H9 (cell line): ENCODE measurements at regions not wholly inside any gene's neighbourhood (a gene's known extent, or its start where the extent isn't known, plus 50 kb on each side); places are given as distances from the start of the nearest gene placed in this dataset.

Source experiments
- DNase-seq: peaks from one replicate; pipeline ENCODE4 v3.0.0-alpha.2; 2017
- H2AFZ ChIP-seq: one replicate; pipeline ENCODE4 v1.6.1; 2013; ENCODE audit warnings: mild to moderate bottlenecking, low read length, control low read depth, moderate library complexity
- H2AK5ac ChIP-seq: 2 replicates; pipeline ENCODE4 v1.6.1; 2013; ENCODE audit warnings: low read length, control low read depth, mixed read lengths; ENCODE audit not compliant: insufficient read length
- H2BK120ac ChIP-seq: one replicate; pipeline ENCODE4 v1.6.1; 2013; ENCODE audit warnings: low read depth, mild to moderate bottlenecking, low read length, control low read depth, inconsistent platforms; ENCODE audit not compliant: poor library complexity, severe bottlenecking
- H2BK12ac ChIP-seq: 2 replicates; pipeline ENCODE4 v1.6.1; 2013; ENCODE audit warnings: low read length, control low read depth, mixed read lengths, low read depth; ENCODE audit not compliant: insufficient read length
- H2BK15ac ChIP-seq: 2 replicates; pipeline ENCODE4 v1.6.1; 2013; ENCODE audit warnings: low read depth, low read length, control low read depth
- H2BK20ac ChIP-seq: one replicate; pipeline ENCODE4 v1.6.1; 2013; ENCODE audit warnings: low read depth, mild to moderate bottlenecking, low read length, control low read depth, inconsistent platforms; ENCODE audit not compliant: poor library complexity, severe bottlenecking
- H2BK5ac ChIP-seq: 2 replicates; pipeline ENCODE4 v1.6.1; 2013; ENCODE audit warnings: low read length, control low read depth, mixed read lengths; ENCODE audit not compliant: insufficient read length
- H3K14ac ChIP-seq: 2 replicates; pipeline ENCODE4 v1.6.1; 2013; ENCODE audit warnings: low read length, control low read depth; ENCODE audit not compliant: insufficient read depth
- H3K18ac ChIP-seq: 2 replicates; pipeline ENCODE4 v1.6.1; 2013; ENCODE audit warnings: low read depth, mild to moderate bottlenecking, mixed read lengths, low read length, control low read depth; ENCODE audit not compliant: insufficient read length
- H3K23ac ChIP-seq: 2 replicates; pipeline ENCODE4 v1.6.1; 2013; ENCODE audit warnings: low read length, control low read depth, mixed read lengths, low read depth; ENCODE audit not compliant: insufficient read length
- H3K23me2 ChIP-seq: 2 replicates; pipeline ENCODE4 v1.6.1; 2013; ENCODE audit warnings: low read depth, mild to moderate bottlenecking, mixed read lengths, low read length, control low read depth; ENCODE audit not compliant: insufficient read length, poor library complexity, severe bottlenecking
- H3K27ac ChIP-seq: 2 replicates; pipeline ENCODE4 v1.5.1; 2013; ENCODE audit warnings: low read length, control low read depth, mixed read lengths, low read depth; ENCODE audit not compliant: insufficient read length
- H3K27me3 ChIP-seq: 2 replicates; pipeline ENCODE4 v1.6.1; 2013; ENCODE audit warnings: low read length, control low read depth, inconsistent platforms; ENCODE audit not compliant: insufficient read depth
- H3K4ac ChIP-seq: 2 replicates; pipeline ENCODE4 v1.6.1; 2013; ENCODE audit warnings: low read depth, mild to moderate bottlenecking, control low read depth, inconsistent platforms, low read length, moderate library complexity
- H3K4me1 ChIP-seq: 2 replicates; pipeline ENCODE4 v1.6.1; 2013; ENCODE audit warnings: low read length, control low read depth, inconsistent platforms; ENCODE audit not compliant: insufficient read depth
- H3K4me2 ChIP-seq: 2 replicates; pipeline ENCODE4 v1.6.1; 2013; ENCODE audit warnings: low read length, control low read depth, mixed read lengths; ENCODE audit not compliant: insufficient read length, insufficient read depth
- H3K56ac ChIP-seq: 2 replicates; pipeline ENCODE4 v1.6.1; 2013; ENCODE audit warnings: low read depth, mild to moderate bottlenecking, mixed read lengths, low read length, control low read depth; ENCODE audit not compliant: insufficient read length
- H3K79me1 ChIP-seq: 2 replicates; pipeline ENCODE4 v1.6.1; 2013; ENCODE audit warnings: low read depth, mild to moderate bottlenecking, moderate library complexity, low read length, control low read depth, inconsistent platforms; ENCODE audit not compliant: insufficient read depth, poor library complexity, severe bottlenecking
- H3K79me2 ChIP-seq: 2 replicates; pipeline ENCODE4 v1.6.1; 2013; ENCODE audit warnings: low read length, control low read depth, inconsistent platforms; ENCODE audit not compliant: insufficient read depth
- H3K9ac ChIP-seq: 2 replicates; pipeline ENCODE4 v1.6.1; 2013; ENCODE audit warnings: low read length, control low read depth, mixed read lengths; ENCODE audit not compliant: insufficient read length; ENCODE audit errors: extremely low read depth
- H3K9me3 ChIP-seq: one replicate; pipeline ENCODE4 v1.6.1; 2013; ENCODE audit warnings: low read depth, low read length, inconsistent platforms; ENCODE audit not compliant: control insufficient read depth
- H3T11ph ChIP-seq: one replicate; pipeline ENCODE4 v1.6.1; 2013; ENCODE audit warnings: mild to moderate bottlenecking, low read length, control low read depth, inconsistent platforms
- H4K20me1 ChIP-seq: one replicate; pipeline ENCODE4 v1.6.1; 2013; ENCODE audit not compliant: control insufficient read depth, insufficient read length, insufficient read depth
- H4K5ac ChIP-seq: 2 replicates; pipeline ENCODE4 v1.6.1; 2013; ENCODE audit warnings: low read depth, mild to moderate bottlenecking, mixed read lengths, low read length, control low read depth; ENCODE audit not compliant: insufficient read length
- H4K8ac ChIP-seq: replicated peaks from 2 replicates; pipeline ENCODE4 v1.6.1; 2013; ENCODE audit warnings: low read length, control low read depth, mixed read lengths, low read depth; ENCODE audit not compliant: insufficient read length
- H4K91ac ChIP-seq: 2 replicates; pipeline ENCODE4 v1.6.1; 2013; ENCODE audit warnings: low read depth, mild to moderate bottlenecking, moderate library complexity, mixed read lengths, low read length, control low read depth; ENCODE audit not compliant: insufficient read length
- H3K27ac Mint-ChIP-seq, 3 experiments: 2 replicates in 2 of 3; 3 replicates in 1 of 3; pipeline ENCODE4 v1.8.0; 2020 to 2021; ENCODE audit warnings: mixed read lengths in 3 of 3, mild to moderate bottlenecking in 1 of 3, moderate library complexity in 1 of 3
- H3K27me3 Mint-ChIP-seq: 2 replicates; pipeline ENCODE4 v1.8.0; 2021; ENCODE audit warnings: low read depth, mild to moderate bottlenecking, moderate library complexity, mixed read lengths
- H3K36me3 Mint-ChIP-seq, 3 experiments: 2 replicates in 2 of 3; 3 replicates in 1 of 3; pipeline ENCODE4 v1.8.0; 2020 to 2021; ENCODE audit warnings: low read depth in 3 of 3, mixed read lengths in 3 of 3; ENCODE audit not compliant: insufficient read depth in 1 of 3
- H3K4me1 Mint-ChIP-seq, 2 experiments: 2 replicates each; pipeline ENCODE4 v1.8.0; 2020; ENCODE audit warnings: mixed read lengths in 2 of 2
- H3K4me3 Mint-ChIP-seq, 2 experiments: 2 replicates in 1 of 2; 3 replicates in 1 of 2; pipeline ENCODE4 v1.8.0; 2020 to 2021; ENCODE audit warnings: mild to moderate bottlenecking in 2 of 2, mixed read lengths in 2 of 2, moderate library complexity in 1 of 2
- H3K9me3 Mint-ChIP-seq, 2 experiments: 2 replicates in 1 of 2; 3 replicates in 1 of 2; pipeline ENCODE4 v1.8.0; 2020; ENCODE audit warnings: mild to moderate bottlenecking in 2 of 2, mixed read lengths in 2 of 2, moderate library complexity in 1 of 2
- WGBS: extraction: QIAGEN DNeasy Blood & Tissue Kit; methylation state at CpG from one replicate; pipeline ENCODE4 v1.1.7; 2013; ENCODE audit warnings: missing lambda C conversion rate, low lambda C conversion rate, mixed read lengths; ENCODE audit not compliant: insufficient read length; ENCODE audit errors: extremely low coverage; 5-methylcytosine and 5-hydroxymethylcytosine counted together
- TF ChIP-seq, protein P1 (sequence below): fragments of 200-600 bp; sonication (generic); conservative IDR thresholded peaks from 3 replicates; pipeline ENCODE4 v1.8.0; 2021; ENCODE audit warnings: antibody characterized with exemption, mild to moderate bottlenecking

DNA sequence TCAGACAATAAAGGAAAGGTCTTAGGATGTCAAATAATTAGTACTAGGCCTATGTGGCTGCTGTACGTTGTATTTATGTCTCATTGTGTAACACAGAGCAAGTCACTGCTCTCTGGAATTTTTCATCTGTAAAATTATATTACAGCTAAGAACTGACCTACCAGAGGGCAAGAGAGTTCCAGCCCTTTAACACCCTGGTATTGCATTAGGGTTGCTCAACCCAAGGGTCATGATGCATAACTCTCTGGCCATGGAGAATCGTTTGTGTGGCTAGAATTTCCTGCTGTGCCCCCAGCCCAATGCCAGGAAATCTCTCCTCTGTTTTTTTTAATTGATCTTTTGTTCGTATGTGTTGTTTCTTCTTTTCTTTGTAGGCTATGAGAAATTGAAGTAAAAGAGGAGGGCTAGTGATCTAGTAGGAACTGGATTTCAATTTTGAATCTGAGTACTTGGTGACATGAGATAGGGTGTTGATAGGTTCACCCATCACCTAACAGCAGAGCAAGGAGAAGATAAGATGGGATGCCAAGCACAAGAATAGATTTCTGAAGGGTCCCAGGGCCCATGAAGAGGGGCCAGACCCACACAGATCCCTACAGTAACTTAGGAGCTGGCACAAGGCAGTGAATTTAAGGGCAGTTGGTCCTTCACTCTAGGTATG is 571.2 kb upstream of the TNP1 start:
- Histone ChIP-seq H2AFZ (no peak overlapping the region), H2AK5ac (no peak overlapping the region), H3K14ac (no peak overlapping the region), H4K8ac (no peak overlapping the region), H2BK5ac (no peak overlapping the region), H2BK12ac (no peak overlapping the region), H3K27ac (no peak overlapping the region), H3K4ac (no peak overlapping the region), H2BK120ac (no peak overlapping the region), H2BK15ac (no peak overlapping the region), H3K9ac (no peak overlapping the region), H3K79me2 (no peaks in the 10 kb centered on the region), H3K23ac (no peak overlapping the region), H3K27me3 (no peaks in the 10 kb centered on the region), H3K23me2 (no peaks in the 10 kb centered on the region), H3K79me1 (no peaks in the 10 kb centered on the region), H3T11ph (no peak overlapping the region), H3K9me3 (no peaks in the 10 kb centered on the region), H3K56ac (no peak overlapping the region), H3K4me2 (no peak overlapping the region), H3K4me1 (peaks cover 3% of the 10 kb centered on the region; the same call in 1 of the 2 replicates), H2BK20ac (no peak overlapping the region), H3K18ac (no peak overlapping the region), H4K20me1 (no peaks in the 10 kb centered on the region), H4K91ac (no peak overlapping the region), H4K5ac (no peak overlapping the region)
- Mint-ChIP-seq H3K27me3 (peaks cover 16% of the 10 kb centered on the region), H3K27ac (no peak overlapping the region), H3K4me1 (peaks cover 19 to 20% of the 10 kb centered on the region in 2 experiments), H3K9me3 (no peaks in the 10 kb centered on the region), H3K36me3 (no peaks in the 10 kb centered on the region), H3K4me3 (no peak overlapping the region)
- TF ChIP-seq, protein P1, sequence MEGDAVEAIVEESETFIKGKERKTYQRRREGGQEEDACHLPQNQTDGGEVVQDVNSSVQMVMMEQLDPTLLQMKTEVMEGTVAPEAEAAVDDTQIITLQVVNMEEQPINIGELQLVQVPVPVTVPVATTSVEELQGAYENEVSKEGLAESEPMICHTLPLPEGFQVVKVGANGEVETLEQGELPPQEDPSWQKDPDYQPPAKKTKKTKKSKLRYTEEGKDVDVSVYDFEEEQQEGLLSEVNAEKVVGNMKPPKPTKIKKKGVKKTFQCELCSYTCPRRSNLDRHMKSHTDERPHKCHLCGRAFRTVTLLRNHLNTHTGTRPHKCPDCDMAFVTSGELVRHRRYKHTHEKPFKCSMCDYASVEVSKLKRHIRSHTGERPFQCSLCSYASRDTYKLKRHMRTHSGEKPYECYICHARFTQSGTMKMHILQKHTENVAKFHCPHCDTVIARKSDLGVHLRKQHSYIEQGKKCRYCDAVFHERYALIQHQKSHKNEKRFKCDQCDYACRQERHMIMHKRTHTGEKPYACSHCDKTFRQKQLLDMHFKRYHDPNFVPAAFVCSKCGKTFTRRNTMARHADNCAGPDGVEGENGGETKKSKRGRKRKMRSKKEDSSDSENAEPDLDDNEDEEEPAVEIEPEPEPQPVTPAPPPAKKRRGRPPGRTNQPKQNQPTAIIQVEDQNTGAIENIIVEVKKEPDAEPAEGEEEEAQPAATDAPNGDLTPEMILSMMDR = no peak
- no peak for DNase-seq
- WGBS = no CpG with 5 or more reads among the region's 3 CpGs
